A673 (cell line): ENCODE measurements at regions not wholly inside any gene's neighbourhood (a gene's known extent, or its start where the extent isn't known, plus 50 kb on each side); places are given as distances from the start of the nearest gene placed in this dataset.

Source experiments
- EZH2 ChIP-seq: fragments of 200-600 bp; sonication (generic); IDR thresholded peaks from 2 replicates; pipeline ENCODE4 v1.6.1; 2017; ENCODE audit warnings: borderline replicate concordance, low read depth, mild to moderate bottlenecking, mixed read lengths, antibody characterized with exemption, low read length; ENCODE audit not compliant: poor library complexity, severe bottlenecking
- TF ChIP-seq, protein P1 (sequence below): fragments of 300-800, 200-600 bp; sonication (generic); conservative IDR thresholded peaks from 2 replicates; pipeline ENCODE4 v1.5.1; 2017; ENCODE audit warnings: low read depth, mild to moderate bottlenecking, antibody characterized with exemption, low read length, moderate library complexity, mixed read lengths

- no peak for TF ChIP-seq EZH2
- TF ChIP-seq, protein P1, sequence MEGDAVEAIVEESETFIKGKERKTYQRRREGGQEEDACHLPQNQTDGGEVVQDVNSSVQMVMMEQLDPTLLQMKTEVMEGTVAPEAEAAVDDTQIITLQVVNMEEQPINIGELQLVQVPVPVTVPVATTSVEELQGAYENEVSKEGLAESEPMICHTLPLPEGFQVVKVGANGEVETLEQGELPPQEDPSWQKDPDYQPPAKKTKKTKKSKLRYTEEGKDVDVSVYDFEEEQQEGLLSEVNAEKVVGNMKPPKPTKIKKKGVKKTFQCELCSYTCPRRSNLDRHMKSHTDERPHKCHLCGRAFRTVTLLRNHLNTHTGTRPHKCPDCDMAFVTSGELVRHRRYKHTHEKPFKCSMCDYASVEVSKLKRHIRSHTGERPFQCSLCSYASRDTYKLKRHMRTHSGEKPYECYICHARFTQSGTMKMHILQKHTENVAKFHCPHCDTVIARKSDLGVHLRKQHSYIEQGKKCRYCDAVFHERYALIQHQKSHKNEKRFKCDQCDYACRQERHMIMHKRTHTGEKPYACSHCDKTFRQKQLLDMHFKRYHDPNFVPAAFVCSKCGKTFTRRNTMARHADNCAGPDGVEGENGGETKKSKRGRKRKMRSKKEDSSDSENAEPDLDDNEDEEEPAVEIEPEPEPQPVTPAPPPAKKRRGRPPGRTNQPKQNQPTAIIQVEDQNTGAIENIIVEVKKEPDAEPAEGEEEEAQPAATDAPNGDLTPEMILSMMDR: no peak
Observed at GRCh38 chrX:13515211-13515930, 54.0 kb upstream of the EGFL6 start.
